Suprapubic skin (tissue), 3 donors: ENCODE measurements at regions not wholly inside any gene's neighbourhood (a gene's known extent, or its start where the extent isn't known, plus 50 kb on each side); places are given as distances from the start of the nearest gene placed in this dataset.

Source experiments
- CTCF ChIP-seq, 2 donors: fragments of 200-600 bp in 1 of 2; fragments of 450-650 bp in 1 of 2; sonication (generic) in 1 of 2; IDR thresholded peaks; one replicate each; pipeline ENCODE4 v1.5.1; 2016 to 2019; ENCODE audit warnings: antibody characterized with exemption in 2 of 2, mild to moderate bottlenecking in 1 of 2, moderate library complexity in 1 of 2
- POLR2A ChIP-seq, 2 donors: fragments of 450-650 bp; IDR thresholded peaks; one replicate each; pipeline ENCODE4 v1.6.1; 2017; ENCODE audit warnings: antibody characterized with exemption in 2 of 2, mild to moderate bottlenecking in 2 of 2, moderate library complexity in 2 of 2

- TF ChIP-seq CTCF (IDR thresholded peaks at IDR 0.05), result no peak
- TF ChIP-seq POLR2A (IDR thresholded peaks at IDR 0.05), result no peak
Measured at GRCh38 chr2:155692856-155693255, 639.7 kb downstream of the NR4A2 start.
